Glomerular visceral epithelial cell (primary cell): ENCODE measurements at regions not wholly inside any gene's neighbourhood (a gene's known extent, or its start where the extent isn't known, plus 50 kb on each side); places are given as distances from the start of the nearest gene placed in this dataset.

Experiments
- DNase-seq: peaks from one replicate; pipeline ENCODE4 v3.0.0-alpha.2; 2016; ENCODE audit errors: extremely low spot score

DNA sequence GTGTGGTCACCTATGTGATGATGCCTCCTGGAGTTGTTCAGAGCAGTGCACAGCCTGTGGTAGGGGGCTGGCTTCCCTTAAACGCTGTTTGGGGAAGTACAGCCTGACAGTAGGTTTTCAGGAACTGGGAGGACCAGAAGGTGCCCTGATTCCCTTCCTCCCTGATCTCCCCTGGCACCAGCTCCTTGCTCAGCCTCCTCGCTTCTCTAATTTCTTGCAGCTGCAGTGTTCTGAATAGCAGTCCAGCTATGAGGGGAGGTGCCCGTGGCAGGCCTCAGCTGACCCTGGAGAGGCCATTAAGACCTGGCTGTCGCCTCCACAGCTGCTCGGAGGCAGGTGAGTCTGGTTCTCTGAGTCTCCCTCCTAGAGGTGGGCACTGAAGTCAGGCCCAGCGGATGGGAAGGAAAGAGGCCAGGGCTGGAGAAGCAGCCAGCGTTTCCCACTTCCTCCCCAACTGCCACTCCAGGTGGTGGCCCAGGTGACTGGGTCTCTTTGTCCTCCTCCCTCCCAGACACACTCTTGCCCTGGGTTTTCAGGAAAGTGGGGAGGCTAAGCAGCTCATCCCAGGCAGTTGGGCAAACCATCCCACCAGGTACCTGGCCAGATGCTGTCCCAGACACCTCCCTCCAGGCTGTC is 52.0 kb upstream of the RPL11 start:
- no peak for DNase-seq

DNA sequence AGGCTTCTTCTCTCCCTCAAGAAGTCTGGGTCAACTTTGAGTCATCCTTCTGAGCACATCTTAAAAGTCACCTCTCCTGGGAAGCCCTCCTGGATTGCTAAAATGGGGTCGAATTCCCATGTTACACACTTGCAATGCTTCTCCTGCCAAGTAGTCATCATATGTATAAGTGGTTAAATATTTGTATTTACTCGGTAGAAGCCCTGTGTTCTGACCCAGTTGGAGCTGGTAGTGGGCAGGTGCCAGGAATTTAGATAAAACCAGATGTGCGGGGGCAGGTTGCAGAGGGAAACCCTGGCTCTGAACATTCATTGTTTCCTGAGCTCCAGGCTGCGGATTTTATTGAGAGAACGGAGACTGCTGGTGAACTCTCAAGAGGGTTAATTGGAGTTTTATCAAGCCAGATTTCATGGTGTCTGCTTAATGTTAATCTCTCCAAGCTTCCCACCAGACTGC is 52.8 kb upstream of the RPL11 start:
- DNase-seq, result no peak

DNA sequence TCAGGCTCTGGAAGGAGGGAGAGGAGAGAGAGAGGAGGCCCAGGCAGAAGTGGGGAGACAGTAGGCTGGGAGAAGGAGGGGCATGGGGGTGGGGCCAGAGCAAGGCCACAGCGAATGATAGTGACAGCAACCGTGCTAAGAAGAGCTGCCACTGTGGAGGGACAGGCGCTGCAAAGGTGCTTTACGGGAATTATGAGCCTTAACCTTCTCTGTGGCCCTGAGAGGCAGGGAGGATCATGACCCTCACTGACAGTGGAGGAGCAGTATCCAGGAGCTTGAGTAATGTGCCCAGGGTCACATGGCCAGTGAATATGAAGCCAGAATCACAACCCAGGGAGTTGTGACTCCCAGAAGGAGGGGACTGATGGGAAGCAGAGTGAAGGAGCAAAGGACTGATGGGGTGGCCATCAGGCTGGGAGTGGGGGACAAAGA is 53.4 kb upstream of the RPL11 start:
- no peak for DNase-seq

DNA sequence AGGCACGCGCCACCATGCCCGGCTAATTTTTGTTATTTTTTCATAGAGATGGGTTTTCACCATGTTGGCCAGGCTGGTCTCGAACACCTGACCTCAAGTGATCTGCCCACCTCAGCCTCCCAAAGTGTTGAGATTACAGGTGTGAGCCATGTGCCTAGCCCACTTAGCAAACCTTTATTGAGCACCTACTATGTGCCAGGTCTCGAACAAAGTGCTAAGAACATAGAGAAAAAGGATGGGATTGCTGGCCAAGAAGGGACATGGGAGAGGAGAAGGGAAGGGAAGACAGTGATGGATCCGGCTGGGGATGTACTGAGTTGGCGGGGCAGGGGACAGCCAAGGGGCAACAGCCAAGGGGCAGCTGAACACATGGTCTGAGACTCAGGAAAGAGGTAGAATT is 55.6 kb upstream of the RPL11 start:
- DNase-seq, result no peak

DNA sequence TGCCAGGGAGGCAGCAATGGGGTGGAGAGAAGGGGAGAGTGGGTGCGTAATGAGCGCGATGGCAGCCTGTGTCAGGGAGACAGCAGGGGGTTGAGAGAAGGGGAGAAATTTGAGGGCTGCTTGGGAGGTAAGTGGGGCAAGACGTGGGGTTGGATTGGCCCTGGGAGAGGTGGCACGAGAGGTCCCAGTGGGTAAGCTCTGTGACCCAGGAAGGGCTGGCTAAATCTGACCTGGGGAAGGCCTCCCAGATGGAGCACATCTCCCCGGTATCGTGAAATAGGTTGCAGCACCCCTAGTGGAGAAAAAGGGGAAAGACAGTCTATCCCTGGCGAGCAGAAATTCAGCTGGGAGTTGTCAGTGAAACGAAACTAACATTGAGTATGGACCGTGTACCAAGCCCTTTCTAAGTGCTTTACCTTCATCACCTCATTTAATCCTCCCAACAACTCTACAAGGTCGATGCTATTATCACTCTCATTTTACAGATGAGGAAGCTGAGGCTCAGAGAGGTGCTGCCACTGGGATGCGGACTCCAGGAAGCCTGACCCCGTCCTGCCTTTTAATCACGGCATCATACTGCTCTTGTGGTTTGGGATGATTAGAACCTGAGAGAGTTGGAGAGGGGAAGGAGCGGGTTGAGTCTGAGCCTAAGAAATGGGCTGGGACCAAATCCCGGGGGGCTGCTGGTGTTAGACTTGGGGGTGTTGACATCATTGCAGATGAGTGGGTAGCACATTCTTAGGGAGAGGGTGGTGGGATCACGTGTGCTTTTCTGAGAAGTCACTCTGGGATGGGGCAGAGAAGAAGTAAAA is 56.6 kb upstream of the RPL11 start:
- peak; percentile 77 for DNase-seq

DNA sequence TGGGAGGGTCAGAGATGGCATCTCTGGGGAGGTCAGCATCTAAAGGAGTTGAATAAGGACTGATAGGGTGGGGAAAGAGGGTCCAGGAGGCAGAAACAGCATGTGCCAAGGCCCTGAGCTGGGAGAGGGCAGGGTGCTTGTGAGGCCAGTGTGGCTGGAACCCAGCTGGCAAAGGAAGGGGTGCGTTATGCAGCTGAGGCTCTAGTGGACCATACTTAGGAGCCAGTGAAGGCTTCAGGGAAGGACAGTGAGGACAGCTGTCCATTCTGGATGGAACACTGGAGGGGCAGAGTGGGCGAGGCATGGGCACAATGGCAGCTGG is 57.1 kb upstream of the RPL11 start:
- DNase-seq, result no peak

DNA sequence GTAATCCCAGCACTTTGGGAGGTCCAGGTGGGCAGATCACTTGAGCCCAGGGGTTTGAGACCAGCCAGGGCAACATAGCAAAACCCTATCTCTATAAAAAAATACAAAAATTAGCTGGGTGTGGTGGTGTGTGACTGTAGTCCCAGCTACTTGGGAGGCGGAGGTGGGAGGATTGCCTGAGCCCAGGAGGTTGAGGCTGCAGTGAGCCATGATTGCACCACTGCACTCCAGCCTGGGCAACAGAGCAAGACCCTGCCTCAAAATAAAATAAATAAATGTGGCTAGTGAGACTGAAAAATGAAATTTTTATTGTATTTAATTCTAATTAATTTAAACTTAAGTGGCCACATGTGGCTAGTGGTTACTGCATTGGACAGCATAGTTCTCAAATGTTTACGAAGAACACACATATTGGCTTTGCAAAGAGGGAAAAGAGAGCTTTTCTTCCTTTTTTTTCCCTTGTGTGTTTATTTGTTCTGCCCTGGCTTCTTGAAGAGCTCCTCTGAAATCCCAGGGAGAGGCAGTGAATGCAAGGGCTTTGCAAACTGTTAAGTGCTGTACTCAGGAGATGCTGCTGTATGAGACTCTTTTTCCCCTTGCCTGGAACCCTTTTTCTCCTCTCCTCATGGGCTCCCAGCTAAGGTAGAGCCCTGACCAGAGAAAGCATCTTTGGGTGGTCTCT is 59.0 kb upstream of the RPL11 start:
- no peak for DNase-seq

DNA sequence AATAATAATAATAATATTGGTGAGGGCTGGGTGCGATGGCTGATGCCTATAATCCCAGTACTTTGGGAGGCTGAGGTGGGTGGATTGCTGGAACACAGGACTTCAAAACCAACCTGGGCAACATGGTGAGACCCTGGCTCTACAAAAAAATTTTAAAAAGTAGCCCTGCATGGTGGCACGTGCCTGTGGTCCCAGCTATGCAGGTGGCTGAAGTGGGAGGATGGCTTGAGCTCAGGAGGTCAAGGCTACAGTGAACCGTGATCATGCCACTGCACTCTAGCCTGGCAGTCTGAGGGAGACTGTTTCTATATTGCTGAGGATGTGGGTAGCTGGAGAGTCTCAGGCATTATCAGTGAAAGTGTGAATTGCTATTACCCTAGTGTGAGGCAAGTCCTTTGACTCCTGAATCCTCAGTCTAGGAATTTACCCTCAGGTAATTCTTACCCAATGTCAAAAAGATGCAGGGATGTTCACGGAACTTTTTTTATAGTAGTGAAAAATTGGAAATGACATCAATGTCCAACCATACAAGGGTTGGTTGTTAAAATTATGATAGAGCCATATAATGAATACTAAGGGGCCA is 61.8 kb upstream of the RPL11 start:
- DNase-seq, result no peak

DNA sequence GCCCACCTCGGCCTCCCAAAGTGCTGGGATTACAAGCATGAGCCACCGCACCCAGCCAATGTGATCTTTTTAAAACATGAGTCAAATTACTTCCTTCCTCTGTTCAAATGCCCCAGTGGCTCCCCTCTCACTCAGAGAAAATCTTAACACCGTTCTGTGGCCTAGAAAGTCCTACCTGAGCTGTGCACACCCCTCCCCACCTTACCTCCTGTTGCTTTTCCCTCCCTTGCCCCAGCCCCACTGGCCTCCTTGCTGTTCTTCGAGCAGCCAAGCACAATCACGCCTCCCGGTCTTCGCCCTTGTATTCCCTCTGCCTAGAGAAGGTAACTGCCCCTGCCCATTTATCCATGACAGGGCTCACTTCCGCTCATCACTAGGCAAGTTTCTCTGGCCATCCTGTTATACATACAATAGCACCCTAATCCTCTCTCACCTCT is 62.6 kb upstream of the RPL11 start:
- DNase-seq, result no peak

DNA sequence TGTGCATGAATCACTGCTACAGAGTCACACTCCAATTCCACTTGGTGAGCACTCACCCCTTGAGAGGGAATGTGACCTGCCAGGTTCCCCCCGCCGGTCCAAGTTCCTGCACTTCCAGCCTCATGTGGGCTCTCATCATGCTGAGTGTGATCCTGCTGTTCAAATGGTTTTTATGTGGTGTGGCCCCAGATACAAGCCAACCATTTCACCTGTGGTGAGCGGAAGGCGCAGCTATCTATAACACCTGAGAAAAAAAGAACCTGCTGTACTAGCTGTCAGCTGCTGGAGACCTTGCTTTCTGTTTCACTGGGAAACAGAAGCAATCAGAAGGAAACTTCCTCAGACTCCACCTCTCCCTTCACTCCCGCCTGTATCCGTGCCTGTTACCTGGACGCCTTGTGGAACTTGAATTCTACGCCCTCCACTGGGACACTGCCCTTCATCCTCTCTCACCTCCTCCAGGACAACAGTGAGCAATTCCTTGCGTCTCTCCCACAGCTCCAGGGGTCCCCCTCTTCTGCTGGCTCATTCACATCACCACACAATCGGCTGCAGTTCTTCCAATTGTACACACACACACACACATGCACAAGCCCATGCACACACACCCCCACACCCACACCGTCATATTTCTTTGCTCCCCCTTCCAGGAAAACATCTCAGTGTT is 64.4 kb upstream of the RPL11 start:
- DNase-seq, result no peak

DNA sequence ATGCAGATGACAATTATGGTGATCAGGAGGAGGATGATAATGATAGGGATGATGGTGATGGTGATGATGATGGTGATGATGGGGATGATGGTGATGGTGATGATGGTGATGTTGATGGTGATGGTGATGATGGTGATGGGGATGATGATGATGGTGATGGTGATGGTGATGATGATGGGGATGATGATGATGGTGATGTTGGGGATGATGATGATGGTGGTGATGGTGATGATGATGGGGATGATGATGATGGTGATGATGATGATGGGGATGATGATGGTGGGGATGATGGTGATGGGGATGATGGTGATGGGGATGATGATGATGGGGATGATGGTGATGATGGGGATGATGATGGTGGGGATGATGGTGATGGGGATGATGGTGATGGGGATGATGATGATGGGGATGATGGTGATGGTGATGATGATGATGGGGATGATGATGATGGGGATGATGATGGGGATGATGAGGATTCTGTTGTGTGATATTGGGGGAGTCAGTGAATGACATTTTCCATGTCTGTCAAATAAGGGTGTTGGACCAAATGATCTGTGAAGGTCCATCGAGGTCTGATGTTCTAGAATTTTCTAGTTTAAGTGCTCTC is 65.6 kb upstream of the RPL11 start:
- DNase-seq, result no peak

DNA sequence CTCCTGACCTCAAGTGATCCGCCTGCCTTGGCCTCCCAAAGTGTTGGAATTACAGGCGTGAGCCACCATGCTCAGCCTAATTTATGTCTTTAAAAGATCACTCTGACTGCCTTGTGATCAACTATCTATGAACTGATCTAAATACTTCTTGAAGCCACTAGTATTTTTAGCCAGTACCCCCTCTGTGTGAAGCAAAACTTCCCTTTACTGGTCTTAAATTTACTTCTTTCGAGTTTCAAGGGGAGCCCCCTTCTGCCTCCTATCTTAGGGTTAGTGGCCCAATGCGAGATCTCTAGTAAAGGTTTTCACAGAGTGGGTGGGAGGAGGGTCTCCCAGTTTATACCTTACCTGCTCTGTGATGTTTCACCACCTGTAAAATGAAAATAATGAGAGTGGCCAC is 66.1 kb upstream of the RPL11 start:
- no peak for DNase-seq

DNA sequence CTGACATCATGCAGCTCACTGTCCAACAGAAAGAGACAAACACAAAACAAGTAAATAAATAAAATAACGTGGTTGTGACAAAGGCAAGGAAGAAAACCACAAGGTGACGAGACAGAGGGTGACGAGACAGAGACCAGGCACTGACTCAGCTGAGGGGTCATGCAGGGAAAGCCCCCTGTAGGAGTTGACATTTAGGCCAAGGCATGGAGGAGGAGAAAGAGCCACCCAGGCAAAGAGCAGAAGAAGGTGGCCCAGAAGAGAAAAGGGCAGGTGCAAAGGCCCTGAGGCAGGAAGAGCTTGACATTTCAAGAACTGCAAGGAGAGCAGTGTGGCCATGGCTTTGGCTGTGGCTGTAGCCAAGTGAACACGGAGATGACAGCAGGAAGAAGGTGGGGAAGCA is 65.1 kb upstream of the ID3 start:
- no peak for DNase-seq

DNA sequence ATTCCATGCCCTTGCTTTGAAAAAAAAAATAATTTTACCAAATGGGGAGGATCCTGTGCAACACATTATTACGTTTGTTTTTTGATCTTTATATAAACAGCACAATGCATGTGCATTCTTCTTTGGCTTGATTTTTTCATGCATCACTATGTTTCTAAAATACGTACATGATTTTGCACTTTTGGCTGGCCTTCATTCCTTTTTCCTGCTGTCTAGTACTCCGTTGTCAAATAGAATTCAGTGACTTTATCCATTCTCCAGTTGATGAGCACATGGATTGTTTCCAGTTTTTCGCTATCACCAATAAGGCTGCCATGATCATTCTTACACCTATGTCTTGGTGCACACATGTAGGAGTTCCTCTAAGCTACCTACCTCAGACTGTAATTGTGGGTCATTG is 63.0 kb upstream of the ID3 start:
- DNase-seq, result no peak

DNA sequence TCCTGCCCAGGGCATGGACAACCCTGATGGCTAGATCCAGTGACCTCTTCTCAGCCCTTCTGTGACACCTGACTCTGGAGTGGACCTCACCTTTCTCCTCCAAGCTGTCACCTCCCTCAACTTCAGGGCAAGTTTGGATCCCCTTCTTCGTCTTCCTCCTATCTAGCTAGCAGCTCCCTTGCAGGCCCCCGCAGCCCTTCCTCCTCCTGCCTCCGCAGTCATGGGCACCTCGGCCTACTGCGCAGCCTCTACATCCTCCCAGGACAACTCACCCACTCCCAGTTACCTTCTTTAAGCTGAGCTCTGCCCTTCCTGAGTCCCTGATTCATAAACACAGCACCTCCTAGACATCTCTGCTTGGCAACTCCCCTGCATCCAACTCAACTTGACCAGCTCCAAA is 61.3 kb upstream of the ID3 start:
- DNase-seq, result no peak

DNA sequence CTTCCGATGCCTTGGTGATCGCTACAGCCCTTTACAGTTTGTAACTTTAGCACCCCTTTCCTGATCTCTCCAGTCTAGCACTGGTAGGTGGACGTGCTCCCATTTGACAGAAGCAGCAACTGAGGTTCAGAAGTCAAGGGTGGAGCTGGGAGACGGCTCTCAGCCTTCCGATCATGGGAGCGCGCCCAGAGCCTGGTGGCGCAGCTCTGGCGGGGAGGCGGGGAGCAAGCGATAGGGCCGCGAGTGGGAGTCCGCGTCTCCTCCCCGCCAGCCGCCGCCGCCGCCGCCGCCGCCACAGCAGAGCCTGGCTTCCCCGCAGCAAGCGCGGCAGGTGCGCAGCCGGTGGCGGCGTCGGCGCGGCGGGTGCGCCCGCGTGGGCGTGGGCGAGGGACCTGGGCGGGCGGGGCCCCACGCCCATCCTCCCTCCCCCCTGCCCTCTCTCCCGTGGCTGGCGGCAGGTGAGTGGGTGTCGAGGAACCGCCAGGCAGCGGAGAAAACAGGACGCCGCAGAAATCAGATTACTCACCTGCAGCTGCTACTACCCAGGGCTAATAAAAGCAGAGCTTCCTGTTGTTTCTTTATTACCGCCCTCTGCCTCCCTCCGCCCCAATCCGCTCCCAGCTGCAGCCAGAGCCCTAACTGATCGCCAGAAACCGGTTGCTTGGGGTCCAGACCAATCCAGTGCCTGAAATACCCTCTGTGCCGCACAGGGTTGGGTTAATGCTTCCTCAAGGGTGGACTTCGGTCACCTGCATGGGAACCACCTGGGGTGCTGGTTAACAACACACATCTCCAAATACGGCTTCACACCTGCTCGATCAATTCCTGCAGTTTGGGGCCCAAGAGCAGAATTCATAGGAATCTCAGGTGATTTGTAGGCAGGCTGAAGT is 60.2 kb upstream of the ID3 start:
- DNase-seq, result peak; percentile 33

DNA sequence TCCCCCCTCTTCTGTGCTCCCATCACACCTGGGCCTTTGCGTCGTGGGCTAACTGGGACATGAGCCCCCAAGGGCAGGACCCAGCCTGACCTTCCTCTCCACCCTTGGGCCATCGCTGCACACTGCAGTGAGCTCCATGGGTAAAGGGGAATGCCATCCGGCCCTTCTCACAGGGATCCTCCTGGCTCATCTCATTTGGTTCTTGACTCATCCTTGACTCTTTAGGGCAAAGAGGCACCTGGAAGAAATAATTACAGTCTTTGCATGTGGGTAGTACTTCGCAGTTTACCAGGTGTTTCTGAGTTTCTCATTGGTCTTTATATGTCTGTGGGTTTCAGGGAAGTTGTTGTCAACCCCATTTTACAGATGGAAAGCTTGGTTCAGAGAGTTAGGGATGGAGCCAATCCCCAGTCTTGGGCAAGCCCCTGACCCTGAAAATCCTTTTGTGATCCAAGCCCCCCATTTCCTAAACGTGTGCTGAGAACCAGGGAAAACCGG is 59.3 kb upstream of the ID3 start:
- no peak for DNase-seq

DNA sequence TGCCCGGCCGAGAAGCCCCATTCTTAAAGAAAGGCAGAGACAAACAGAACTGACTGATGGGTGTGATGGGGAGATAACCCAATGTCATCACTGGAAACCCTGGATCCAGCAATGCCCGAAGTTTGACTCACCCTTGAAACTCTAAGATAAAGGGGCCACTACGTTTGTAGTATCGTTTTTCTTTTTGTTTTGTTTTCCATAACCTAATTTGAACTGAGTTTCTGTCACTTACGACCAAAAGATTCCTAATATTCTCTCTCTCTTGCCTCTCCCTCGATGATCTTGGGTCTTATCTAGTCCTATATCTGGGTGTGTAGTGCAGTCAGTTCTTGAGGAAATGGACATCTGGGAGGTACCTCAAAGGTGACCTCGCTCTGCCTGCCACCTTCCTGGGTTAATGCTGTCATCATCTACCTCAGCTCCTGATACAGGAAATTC is 57.8 kb upstream of the ID3 start:
- DNase-seq, result no peak

DNA sequence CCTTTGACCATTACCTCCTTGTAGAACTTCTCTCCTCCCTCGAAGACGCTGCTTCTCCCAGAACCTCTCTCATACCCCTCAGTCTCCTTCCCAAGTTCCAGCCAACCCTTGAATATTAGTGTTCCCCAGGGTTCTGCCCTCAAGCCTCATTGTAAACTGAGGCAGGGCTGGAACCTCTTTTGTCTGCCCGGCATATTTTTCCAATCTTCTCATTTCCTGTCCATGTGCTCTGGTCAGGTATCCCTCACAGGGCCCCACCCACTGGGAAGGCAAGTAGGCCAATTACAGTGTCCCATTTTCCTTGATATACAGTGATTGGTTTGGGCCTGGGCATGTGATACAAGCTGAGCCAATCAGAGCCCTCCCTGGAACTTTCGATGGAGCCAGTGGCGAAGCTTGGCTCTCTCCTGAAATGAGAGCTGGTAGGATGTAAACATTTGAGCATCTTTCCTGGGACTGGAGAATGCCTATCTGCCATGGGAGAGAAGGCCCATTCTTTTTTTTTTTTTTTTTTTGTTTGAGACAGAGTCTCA is 57.1 kb upstream of the ID3 start:
- no peak for DNase-seq

DNA sequence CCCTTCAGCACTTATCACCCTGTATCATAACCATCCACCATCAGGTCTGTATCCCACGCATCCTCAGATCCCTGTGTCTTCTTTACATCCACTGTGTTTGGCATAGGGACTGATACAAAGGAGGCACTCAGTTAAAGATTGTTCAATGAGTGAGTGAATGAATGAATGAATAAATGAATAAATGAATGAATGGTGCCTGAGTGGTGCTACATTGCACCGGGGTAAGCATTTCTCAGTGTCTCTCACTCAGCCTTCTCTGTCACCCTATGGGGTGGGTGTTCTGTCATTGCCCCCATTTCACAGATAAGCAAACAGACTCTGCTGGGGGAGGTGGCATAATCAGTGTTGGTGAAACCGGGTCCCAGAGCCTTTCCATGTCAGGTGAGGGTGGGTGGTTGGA is 56.6 kb upstream of the ID3 start:
- no peak for DNase-seq
